GM18505 (cell line): ENCODE measurements at regions not wholly inside any gene's neighbourhood (a gene's known extent, or its start where the extent isn't known, plus 50 kb on each side); places are given as distances from the start of the nearest gene placed in this dataset.
"Not testable (repeated sequence)": the region's sequence is repeated elsewhere in the genome, so short reads cannot be mapped to it uniquely, and the experiment has no call there.

ENCODE experiments used
- ATAC-seq: cut with Tn5 transposase; IDR thresholded peaks from one replicate; pipeline ENCODE4 v1.9.1; 2021; ENCODE audit not compliant: unreplicated experiment
- POLR2A ChIP-seq: IDR thresholded peaks from 4 replicates; pipeline ENCODE4 v1.6.1; 2011; ENCODE audit warnings: borderline replicate concordance; ENCODE audit not compliant: insufficient read depth, insufficient read length; ENCODE audit errors: extremely low read depth

GRCh38 chr9:135372036-135372435 lies 107.5 kb upstream of the PPP1R26 start:
- ATAC-seq = no peak
- no peak for TF ChIP-seq POLR2A

DNA sequence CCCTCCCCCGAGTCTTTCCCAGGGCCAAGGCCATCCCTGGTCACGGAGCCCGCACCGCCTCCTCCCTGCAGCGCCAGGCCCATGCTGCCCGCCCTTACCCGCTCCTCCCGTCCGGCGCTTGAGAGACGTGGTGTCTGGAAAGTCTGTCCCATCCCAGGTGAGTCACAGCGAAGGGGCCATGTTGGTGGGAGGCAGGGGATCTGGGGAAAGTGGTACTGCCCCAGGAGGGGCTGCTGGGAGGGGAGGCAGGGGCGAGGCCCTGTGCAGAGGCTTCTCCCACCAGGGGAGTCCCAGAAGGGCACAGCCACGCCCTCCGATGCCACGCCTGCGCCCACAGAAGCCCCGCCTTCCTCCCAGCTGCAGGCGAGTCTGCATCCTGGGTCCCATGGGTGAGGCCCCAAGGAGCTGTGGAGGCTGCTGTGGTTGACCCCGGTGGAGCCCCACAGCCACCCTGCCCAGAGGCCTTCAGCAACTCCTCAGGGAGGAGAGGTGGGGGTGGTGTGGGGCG lies 107.0 kb upstream of the PPP1R26 start:
- TF ChIP-seq POLR2A = no peak

GRCh38 chr9:135373151-135373685 lies 106.4 kb upstream of the PPP1R26 start:
- no peak for TF ChIP-seq POLR2A
- no peak for ATAC-seq

More for the DNA sequence above, 107.0 kb upstream of the PPP1R26 start:
- ATAC-seq = no peak

GRCh38 chr9:135373820-135374219 lies 105.8 kb upstream of the PPP1R26 start:
- no peak for ATAC-seq
- TF ChIP-seq POLR2A = no peak

DNA sequence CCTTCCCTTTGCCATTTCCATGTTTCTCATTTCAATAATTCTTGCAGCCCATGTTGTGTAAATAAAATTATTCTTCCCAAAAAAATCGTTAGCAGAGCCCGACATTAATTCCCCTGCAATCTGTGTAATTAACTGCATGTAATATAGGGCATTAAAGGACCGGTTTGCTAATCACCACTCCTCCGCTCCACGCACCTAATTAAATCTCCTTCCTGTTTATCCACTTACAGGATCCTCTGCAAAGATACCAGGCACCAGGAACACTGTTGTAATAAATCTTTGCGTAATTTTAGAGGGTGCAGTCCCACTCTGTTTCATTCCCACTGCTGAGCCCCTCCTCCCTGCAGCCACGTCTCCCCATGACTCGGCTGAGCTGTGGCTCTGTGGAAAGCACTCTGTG lies 105.0 kb upstream of the PPP1R26 start:
- no peak for TF ChIP-seq POLR2A
- no peak for ATAC-seq

- TF ChIP-seq POLR2A = no peak
- no peak for ATAC-seq
Observed at GRCh38 chr9:135375001-135375400, 104.6 kb upstream of the PPP1R26 start.

DNA sequence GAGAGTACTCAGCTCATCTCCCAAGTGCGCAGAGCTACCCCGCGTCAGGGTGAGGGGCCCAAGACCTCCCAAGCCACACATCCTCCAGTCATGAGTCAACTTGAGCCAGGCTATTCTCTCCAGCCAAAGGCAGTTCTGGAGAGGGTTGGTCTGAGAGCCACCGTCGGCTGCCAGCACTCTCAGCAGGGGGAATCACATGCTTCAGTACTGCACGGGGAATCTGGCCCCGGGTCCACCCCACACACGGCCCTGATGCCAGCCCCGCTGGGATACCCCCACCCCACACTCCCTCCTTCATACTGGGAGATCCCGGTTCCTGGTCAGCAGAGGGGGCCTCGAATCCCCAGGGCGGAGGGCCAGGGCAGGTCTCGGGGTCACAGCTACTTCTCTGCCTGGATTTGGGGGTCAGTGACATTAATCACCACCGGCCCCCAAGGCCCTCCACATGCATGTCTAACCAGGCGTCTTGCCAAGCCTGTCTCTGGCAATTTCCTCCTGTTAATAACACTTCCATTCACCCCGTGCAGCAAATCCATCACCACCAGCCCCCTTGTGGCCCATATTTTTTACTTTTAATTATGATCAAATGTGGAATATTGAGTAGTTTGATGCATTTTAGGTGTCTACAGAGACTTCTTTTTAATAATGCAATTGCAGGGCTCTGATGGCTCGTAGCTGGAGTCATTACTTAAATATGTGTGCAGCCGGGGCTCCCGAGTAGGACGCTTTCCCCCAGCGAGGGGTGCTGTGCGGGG lies 102.9 kb upstream of the PPP1R26 start:
- ATAC-seq = no peak
- no peak for TF ChIP-seq POLR2A

DNA sequence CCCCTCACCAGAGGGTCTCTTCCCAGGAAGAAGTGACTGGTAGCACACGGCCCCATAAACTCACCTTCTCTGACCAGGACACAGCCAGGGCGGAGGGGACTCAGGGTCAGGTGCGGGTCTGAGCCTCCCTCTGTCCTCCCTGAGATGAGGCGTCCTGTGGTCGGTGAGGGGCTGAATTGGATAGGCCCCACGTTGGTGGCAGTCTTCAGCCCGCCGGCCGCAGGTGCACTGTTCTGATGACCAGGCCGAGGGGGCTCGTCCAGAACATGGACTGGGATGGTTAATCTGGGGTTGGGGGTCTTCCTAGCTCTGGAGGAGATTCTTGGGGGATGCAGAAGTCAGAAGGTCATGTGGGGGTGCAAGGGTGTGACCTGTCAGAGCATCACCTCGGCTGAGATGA lies 102.2 kb upstream of the PPP1R26 start:
- no peak for TF ChIP-seq POLR2A

DNA sequence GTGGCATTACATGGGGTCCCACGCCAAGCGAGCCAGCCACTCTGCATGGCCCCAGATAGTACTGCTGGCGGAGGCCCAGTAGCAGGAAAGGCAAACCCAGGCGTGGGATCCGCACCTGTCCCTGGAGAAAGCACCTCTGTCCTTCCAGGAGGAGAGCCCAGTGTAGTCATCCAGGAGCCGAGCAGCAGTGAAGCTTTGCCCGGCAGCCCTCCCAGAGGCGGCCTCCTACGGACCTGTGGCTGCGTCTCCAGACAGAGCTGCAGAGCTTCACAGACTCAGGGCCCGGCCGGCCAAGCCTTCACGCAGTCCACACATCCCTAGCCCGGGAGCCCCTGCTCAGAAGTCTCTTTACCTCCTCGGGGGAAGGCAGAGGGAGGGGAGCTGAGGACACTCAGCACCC lies 100.8 kb upstream of the PPP1R26 start:
- ATAC-seq = no peak
- TF ChIP-seq POLR2A = no peak

More for the DNA sequence above, 102.2 kb upstream of the PPP1R26 start:
- no peak for ATAC-seq

- no peak for TF ChIP-seq POLR2A
- no peak for ATAC-seq
Observed at GRCh38 chr9:135379540-135380267, 99.9 kb upstream of the PPP1R26 start.

DNA sequence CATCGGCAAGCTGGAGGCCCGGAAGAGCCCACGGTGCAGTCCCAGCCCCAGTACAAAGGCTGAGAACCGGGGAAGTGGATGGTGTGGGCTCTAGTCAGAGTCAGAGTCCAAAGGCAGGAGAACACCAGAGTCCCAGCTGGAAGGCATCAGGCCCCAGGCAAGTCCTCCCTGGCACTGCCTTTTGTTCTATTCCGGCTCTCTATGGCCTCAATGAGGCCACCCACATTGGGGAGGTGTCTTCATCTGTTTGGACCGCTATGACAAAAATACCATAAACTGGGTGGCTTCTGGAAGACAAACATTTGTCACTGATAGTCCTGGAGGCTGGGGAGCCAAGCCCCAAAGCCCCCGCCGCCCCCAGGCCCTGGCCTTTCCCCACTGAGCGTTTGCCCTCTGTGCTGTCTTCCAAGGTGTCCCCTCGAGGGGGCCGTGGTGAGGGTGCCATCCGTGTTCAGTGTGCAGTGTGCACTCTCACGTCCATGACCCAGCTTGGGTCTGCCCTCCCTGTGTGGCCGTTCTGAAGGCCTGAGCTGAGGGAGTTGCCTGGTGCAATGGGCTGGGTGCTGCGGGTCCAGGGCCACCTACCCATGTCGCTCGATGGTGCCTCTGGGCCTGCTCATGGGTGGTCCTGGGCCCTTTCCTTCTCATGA lies 99.1 kb upstream of the PPP1R26 start:
- no peak for ATAC-seq
- TF ChIP-seq POLR2A = no peak

DNA sequence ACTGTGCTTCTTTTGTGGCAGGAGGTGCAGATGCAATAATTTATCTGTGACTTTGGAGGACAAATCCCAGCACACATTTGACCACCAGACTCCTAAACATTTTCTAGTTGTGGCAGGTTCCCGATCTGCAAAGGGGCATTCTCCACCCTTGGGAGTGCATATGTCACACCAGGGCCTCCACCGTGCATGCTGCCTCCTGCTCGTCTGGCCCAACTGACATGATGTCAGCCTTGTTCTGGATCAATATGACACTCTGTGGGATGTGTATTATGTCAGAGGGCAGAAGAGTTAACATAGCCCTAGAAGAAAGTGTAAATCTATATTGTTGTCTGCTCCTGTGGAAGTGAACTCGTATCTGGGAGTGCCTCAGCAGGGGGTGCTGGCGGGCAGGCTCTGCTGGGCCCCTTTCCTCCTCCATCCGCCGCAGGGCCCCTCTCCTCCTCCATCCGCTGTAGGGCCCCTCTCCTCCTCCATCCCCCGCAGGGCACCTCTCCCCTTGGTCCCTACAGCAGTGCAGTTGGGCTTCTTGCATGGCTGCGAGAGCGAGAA lies 97.7 kb upstream of the PPP1R26 start:
- ATAC-seq = no peak
- TF ChIP-seq POLR2A = no peak

- no peak for ATAC-seq
- TF ChIP-seq POLR2A = no peak
Observed at GRCh38 chr9:135384226-135384625, 95.4 kb upstream of the PPP1R26 start.

DNA sequence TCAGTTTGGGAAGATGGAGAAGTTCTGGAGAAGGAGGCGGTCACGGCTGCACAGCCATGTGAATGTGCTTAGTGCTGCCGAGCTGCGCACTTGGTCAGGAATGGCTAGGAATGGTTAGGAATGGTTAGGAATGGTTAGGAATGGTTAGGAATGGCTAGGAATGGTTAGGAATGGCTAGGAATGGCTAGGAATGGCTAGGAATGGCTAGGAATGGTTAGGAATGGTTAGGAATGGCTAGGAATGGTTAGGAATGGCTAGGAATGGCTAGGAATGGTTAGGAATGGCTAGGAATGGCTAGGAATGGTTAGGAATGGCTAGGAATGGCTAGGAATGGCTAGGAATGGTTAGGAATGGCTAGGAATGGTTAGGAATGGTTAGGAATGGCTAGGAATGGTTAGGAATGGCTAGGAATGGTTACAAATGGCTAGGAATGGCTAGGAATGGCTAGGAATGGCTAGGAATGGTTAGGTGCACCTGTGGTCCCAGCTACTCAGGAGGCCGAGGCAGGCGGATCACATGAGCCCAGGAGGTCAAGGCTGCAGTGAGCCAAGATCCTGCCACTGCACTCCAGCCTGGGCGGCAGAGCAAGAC lies 94.7 kb upstream of the PPP1R26 start:
- ATAC-seq = not testable (repeated sequence)
